HG03135 (cell line): ENCODE measurements at regions not wholly inside any gene's neighbourhood (a gene's known extent, or its start where the extent isn't known, plus 50 kb on each side); places are given as distances from the start of the nearest gene placed in this dataset.

Experiments
- ATAC-seq: cut with Tn5 transposase; IDR thresholded peaks from one replicate; pipeline ENCODE4 v1.9.1; 2021; ENCODE audit warnings: mild to moderate bottlenecking, moderate library complexity; ENCODE audit not compliant: unreplicated experiment

DNA sequence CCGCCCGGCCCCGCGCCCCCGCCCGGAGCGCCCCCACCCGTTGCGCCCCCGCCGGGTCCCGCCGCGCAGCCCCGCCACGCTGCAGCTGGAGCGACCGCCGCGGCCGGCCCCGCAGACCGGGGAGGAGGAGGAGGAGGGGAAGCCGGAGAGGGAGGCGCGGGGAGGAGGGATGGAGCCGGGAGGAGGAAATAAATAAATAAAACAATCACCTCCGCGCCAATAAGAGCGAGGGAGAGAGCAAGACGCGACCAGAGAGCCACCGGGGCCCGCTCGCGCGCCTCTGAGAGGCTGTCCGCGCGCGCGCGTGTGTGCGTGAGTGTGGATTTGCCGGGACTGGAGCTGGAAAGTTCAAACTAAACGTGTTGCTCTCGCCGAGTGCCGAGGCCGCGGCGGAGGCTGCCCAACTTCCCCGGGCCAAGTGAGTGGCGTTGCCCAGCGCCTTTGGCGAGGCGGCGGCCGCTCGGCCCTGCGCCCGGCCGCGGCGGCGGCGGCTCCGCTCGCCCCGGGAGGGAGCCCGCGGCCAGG lies 2184.4 kb upstream of the TENM3 start:
- ATAC-seq = peak; percentile 37

DNA sequence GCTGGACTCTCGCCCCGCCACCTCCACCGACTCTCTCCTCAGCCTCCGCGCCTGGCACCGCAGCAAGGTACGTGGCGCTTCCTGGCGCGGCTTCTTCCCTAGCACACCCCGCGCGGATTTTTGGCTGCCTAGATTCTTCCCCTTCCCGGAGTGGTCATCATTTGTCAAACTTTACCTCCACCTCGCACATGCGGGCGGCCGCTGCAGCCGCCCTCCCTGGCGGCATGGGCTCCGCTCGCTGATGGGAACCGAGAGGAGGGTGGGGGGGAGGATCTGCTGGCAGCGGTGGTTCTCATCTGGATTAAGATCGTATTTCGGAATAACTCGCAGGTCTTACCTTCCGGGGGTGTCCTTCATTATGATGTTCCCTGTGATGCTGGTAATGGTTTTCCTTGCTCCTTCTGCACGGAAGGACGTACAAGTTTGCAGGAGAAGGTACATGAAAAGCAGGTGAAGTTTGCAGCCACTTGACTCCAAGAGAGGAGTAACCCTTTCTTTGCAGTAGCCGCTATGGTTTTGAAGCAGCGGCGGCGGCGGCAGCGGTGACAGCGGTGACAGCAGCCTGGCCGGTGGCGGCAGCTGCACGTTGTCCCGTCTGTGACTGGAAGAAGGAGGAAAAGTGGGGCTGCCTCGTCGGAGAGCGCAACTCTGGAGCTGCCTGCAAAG lies 2183.9 kb upstream of the TENM3 start:
- peak; percentile 25 for ATAC-seq

DNA sequence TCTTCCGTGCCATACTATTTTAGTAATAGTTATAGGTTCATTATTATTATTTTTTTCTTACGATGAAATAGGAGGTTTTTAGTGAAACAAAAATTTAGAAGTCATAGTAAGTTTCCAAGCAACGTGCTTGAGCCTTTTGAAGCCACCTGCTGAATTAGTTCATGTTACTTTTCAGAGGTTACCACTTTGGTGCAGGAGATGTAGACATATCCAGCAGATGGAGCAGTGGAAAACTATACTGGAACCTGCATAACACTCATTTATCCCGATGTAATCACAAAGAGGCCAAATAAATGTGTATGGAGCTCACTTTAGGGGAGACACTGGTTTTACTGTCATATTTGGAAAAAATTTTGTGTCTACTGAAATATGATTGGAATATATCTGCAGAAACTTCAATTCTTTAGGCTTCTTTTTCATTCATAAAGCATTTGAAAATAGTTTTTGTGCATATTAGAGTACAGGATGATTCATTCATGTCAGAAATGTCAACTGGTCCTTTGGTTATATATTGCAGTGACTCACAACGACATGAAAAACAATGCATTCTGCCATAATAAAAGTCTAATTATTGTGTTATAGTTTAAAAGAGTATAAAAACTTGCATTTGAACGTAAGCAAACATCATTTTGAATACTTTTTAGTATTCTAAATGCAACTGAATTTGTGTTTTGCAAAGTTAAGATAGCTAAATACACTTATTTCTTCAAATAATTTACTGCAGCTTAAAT lies 2182.9 kb upstream of the TENM3 start:
- ATAC-seq = no peak

DNA sequence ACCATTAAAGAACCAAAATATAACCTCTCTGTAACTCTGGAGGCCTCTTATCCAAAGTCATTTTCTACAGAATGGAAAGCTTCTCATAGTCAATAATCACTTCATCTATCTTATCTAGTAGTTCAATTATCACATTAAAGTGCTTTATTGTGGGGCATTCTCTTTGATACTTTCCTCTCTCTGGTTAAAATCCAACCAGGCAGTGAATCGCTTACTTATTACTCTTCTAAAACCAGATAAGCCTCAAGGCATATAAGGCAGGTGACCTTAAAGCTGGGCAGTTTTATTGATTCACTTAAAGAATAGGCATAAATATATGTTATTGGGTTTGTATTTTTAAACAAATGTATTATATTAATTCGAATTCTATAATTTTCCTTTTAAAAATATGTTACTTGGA lies 2162.1 kb upstream of the TENM3 start:
- no peak for ATAC-seq

DNA sequence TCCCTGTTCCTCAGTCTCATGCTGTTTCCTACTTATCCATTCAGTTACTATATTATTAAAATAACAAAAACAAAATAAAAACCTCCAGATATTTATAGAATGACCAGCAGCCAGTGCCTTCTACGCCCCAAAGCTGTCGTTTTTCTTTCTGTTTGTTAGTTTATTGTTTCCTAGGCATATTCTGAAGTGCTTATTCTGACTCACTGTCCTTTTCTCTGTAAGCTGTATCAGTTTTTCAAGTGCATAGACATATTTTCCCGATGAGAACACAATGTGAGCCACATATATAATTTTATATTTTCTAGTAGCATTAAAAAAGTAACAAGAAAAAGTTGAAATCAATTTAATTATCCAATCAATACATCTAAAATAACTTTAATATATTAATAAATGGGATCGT lies 2158.6 kb upstream of the TENM3 start:
- ATAC-seq = no peak

DNA sequence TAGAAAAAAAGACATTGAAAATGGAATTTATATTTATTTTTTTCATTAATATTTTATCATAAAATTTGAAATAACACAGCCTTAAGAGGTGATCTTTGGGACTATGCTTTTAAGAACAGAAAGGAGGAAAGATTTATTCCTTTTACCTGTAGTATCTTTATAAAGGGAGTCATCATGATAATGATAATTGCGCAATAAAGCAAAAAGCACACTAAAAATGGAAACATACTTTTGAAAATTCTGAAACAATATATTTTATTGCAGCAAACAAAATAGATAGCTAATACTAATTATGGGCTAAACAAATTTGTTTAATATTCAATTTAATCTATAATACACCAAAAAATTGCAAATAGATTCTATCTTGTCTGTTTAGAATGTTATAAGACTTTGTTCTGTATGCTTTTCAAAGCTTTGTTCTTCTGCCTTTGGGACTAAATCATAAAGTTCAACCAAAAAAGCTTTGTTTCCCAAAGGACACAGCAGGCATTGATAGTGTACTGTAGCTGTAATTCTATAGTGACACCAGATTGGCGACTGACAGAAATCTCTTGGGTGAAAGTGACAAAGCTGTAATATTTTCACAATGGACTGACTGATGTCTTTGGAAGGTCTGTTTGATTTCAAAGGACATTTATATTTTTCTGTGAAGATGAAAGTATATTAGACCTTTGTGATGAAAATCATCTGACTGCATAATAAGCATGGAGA lies 2156.6 kb upstream of the TENM3 start:
- ATAC-seq = no peak

DNA sequence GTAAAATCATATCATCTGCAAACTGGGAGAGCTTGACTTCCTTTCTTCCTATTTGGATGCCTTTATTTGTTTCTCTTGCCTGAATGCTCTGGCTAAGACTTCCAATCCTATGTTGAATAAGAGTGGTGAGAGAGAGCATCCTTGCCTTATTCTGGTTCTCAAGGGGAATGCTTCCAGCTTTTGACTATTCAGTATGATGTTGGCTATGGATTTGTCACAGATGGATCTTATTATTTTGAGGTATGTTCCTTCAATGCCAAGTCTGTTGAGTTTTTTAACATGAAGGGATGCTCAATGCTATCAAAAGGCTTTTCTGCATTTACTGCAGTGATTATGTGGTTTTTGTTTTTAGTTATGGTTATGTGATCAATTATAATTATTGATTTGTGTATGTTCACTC lies 2144.6 kb upstream of the TENM3 start:
- ATAC-seq = no peak

DNA sequence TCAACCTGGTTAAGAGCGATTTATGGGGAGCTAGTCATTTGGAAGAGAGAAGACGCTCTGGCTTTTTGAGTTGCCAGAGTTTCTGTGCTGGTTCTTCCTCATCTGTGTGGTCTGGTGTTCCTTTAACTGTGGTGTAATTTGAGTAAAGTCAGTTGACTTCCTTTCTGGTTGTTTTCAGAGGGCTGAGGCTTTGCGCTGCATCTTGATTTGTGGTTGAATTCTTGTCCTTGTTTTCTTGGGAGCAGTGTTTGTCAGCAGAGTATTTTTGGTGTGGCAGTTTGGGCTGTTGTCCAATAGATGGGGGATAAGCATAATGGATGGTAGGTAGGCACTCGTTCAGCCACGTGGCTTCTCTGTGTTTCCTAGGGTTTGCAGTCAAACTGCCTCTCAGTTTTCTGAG lies 2143.2 kb upstream of the TENM3 start:
- ATAC-seq = no peak

DNA sequence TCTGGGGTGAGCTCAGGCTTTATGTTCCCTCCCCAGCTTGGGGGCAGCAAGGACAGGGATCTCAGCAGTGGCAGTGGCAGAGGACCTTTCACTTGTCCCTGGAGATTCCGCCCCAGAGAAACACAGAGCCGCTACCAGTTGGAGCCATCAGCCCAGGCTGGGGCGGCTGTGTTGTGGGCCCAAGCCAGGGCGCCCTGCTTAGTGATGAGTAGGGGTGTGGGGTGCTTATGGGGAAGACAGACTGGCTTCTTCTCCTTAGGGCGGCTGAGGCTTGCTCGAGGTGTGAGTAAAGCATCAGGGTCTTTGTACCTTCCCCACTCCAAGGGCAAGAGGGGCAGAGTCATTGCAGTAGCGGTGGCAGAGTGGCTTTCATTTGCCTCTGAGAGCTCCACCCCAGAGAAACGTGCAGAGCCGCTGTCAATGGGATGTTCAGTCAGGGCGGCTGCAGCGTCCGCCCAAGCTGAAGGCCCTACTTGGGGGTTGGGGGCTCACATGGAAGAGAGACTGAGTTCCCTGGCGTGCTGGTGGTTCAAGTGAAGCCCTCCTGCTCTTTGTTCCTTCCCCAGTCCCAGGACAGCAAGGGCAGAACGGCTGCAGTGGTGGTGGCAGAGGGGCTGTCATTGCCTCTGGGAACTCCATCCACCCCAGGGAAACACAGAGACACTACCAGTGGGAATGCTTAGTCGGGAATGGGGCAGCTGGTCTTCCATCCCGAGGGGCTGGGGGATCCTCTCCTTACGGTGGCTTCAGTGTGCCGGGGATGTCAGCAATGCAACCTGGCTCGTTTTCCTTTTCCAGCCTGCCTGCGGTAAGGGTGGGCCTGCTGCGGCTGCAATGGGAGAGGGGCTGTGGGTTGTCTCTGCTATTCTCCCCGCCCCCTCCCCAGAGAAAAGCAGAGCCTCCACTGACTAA lies 2142.5 kb upstream of the TENM3 start:
- no peak for ATAC-seq

DNA sequence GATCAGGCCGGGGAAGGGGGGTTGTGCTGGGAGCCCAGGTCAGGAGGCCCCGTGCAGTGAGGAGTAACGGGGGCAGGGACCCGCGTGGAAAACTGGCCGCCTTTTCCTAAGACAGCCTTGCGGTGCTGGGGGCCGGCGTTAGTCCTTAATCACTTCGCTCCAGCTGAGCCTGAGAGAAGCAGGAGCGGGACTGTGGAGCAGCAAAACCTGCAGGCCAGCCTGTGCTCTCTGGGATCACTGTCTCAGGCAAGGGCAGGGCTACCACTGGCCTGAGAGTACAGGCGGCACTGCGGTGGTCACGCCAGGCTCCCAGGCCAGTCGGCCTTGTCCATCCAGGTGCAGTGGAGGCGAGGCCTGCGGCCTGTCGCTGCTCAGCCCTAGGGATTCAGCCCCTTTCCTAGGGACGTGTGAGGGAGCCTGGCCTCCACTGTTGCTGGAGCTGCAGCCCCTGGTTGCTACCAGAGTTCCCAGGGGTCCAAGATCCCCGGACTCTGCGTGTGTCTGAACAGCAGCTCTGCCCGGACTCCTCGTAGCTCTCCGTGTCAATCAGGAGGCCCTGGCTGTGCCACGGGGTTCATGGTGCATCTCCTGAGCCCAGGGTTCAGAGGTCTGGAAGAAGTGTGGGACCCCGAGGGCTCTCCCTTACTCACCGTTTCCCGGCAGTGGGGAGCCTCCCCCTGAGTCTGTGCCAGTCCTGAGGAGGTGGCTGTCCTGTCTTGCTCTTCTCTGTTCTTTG lies 2141.7 kb upstream of the TENM3 start:
- ATAC-seq = no peak

DNA sequence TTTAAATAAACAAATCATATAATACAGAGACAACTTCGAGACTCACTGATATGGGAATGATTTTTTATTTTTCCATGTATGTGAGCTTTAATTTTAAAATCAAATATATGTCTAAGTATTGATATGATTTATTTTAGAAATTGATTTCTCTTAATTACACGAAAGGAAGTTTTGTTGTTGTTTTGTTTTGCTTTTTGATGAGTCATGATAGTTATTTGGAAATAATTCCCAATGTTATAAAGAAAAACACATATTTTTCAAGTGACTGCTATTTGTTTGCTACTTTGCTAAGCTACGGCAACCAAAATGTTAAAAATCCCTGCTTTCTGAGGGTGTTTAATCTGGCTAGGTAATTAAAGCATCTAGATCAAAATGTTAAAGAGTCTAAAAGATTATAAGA lies 2139.4 kb upstream of the TENM3 start:
- ATAC-seq = no peak

DNA sequence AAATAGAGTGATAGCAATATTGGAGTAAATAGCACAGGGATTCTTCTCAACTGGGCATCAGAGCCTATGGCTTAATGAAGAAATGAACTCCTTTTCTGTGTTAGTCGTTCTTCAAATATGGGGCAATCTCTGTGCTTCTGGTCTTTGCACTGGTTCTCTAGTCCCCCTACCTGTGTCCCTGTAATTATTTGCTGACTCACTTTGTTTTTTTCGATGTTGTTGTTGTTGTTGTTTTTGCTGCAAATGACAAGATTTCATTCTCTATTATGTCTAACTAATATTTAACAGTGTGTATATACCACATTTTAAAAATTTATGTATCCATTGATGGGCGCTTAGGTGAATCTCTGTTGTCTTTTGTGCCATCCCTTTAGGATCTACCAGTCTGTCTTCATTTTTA lies 2137.8 kb upstream of the TENM3 start:
- ATAC-seq = no peak

DNA sequence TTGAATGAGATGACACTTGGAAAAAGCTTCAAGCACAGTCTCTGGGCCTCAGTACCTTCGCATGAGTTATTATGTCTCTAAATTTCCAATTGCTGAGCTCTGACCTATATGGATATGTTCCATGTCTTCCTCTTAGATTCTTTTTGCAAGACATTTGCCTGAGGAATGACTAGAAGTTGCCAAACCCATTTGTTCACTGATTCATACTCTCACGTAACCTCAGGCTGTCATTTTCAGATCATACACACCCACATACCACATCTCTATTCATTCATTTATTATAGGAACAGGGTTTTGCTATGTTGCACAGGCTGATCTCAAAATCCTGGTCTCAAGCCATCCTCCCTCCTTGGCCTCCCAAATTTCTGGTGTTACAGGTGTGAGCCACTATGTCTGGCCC lies 2137.1 kb upstream of the TENM3 start:
- ATAC-seq = no peak

DNA sequence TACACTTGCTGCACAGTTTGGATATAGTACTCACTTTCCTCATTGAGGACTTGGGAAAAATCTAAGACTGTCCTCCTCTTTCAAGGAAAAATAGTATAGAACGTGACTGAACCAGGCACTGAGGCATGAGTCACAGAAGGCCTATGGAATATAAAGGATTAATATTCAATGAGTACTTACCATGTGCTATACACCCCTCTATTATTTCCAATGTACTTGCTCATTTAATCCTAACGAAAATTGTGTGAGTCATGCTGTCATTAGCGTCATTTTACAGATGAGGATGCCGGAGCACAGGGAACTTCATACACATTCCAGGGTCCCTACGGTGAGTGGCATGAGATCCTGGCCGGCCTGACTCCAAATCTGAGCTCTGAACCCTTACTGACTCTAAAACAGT lies 2136.2 kb upstream of the TENM3 start:
- no peak for ATAC-seq

DNA sequence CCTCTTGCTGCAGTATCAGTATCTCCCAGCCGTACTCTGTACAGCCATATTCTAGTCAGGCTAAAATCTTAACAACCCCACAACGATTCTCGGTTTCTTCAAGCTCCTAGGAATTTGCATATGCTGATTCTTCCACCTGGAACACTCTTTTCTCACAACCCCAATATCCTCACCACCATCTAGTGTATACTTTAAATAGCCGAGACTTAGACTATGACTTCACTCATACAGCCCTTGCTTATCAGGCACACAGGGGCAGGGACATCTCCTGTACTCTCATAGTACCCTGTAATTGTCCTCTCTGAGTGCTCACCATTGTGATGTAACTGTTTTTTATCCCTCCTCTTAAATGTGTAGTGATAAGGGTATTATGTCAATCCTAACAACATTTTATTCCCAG lies 2126.4 kb upstream of the TENM3 start:
- no peak for ATAC-seq

DNA sequence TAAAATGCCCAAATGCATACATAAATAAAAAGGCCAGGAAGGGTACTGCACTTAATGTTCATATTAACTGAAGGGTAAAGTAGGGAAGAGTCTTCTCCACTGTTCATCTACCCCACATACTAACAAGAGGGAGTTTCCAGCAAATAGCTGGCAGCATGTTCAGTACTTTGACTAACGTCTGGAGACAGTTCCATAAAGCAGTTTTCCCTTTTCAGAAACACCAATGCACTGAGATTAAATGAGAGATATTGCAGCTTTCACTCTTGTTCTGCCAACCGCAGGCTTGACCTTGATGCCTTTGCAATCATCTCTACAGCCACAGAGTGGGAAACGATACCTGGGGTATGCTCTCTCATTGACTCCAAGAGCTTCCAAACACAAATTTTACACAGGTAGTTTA lies 2123.1 kb upstream of the TENM3 start:
- ATAC-seq = no peak

DNA sequence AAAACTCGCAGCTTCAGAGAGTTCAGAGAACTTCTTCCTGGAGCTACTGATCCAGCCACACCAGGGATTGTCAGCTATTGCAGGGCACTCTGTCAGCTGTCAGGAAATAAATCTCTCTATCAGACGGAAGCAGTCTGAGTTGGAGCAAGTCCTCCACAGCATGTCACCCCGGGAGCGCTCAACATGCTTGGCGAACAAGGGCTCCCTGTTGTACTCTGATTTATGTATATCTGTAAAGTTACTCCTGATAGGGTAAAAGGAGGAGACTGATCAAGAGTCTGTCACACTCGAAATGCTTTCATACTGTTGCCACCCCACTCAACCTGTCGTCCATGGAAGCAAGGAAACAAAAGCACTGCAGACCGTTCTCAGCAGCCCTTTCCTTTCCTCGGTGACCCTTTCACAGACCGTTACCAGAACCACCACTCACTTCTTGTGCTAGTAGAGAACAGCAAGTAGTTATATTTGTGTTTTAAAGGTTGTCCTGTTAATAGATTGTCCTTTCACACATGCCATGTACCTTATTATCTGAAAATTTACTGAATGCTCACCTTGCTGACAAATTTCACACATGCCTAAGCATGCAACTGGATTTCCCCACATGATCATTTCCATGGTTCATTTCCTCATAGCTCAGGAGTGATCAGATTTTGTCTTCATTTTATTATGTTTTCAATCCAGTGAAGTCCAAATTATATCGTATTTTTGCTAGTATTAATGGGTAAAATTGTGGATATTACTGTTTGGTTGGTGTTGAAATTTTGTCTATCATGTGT lies 2108.9 kb upstream of the TENM3 start:
- no peak for ATAC-seq

DNA sequence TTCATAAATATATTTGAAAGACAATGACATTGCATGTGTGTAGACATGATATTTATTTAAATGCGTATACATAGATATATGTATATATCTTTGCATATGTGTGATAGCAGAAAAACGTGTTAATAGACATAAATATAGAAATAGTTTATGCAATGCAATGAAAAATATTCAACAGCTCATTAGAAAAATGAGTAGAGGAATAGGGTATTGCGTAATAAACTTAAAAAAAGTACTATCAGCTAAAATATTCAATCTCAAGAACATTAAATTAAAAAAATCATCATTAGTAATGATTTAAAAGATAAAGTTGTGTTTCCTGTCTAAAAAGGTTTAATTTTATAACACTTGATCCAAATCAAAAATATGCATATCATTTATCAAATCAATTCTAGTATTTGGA lies 2101.5 kb upstream of the TENM3 start:
- ATAC-seq = no peak

DNA sequence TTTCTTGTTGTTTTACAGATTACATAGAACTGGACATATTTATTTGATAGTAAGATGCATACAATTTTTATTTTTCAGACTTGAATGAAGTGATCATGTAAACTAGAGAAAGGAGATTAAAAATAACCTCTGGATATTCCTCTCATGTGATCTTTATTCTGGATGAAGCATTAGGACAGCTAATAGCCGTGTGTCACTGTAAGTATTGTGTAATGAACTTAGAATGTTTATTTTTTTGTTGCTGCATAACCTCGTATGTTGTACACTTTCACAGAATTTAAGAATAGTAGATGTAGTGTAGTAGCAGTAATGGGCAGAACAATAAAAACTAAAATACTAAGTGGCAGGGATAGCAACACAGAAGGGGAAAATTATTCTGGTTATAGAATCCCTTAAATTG lies 2094.5 kb upstream of the TENM3 start:
- ATAC-seq = no peak

DNA sequence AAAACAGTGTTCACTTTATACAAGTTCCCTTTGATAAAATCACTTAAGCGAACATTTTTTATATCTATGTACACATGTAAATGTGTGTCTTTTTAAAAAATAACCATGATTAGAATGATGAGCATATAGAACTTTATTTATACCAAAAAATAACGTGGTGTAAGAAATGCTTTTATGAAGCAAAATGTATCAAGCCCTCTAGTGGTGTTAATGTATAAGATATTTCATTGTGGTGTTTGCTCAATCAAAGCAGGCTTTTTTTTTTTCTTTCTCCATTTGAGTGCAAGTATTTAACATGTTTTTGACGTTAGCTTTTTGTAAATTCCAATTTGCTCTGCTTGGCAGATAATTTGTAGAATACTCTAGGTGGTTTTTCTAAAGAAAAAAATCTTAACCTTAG lies 2092.4 kb upstream of the TENM3 start:
- ATAC-seq = no peak
